ENCODE measurements at regions not wholly inside any gene's neighbourhood (a gene's known extent, or its start where the extent isn't known, plus 50 kb on each side); places are given as distances from the start of the nearest gene placed in this dataset.

- TF ChIP-seq CTCF (IDR thresholded peaks at IDR 0.05; ENCODE audit: insufficient read depth, low read depth, low read length), result no peak
- no peak for DNase-seq (ENCODE audit: low read depth)
- CTCF ChIA-PET, result no interaction called here
- no peaks in the 10 kb centered on the region for H3K36me3 ChIP-seq (ENCODE audit: control insufficient read depth, insufficient read depth, low read length)
- no peaks in the 10 kb centered on the region for H3K27me3 ChIP-seq (ENCODE audit: control insufficient read depth, insufficient read depth, low read length)
- H3K4me3 ChIP-seq (ENCODE audit: low read depth, low read length), result no peak overlapping the region
- POLR2A ChIA-PET, result no interaction called here
Observed at GRCh38 chr13:107809125-107809524, 406.2 kb downstream of the LIG4 start.

- H3K36me3 ChIP-seq (ENCODE audit: control insufficient read depth, insufficient read depth, low read length), result no peaks in the 10 kb centered on the region
- POLR2A ChIA-PET, result no interaction called here
- H3K4me3 ChIP-seq (ENCODE audit: low read depth, low read length), result no peak overlapping the region
- no peaks in the 10 kb centered on the region for H3K27me3 ChIP-seq (ENCODE audit: control insufficient read depth, insufficient read depth, low read length)
- CTCF ChIA-PET, result no interaction called here
- no peak for TF ChIP-seq CTCF (IDR thresholded peaks at IDR 0.05; ENCODE audit: insufficient read depth, low read depth, low read length)
- no peak for DNase-seq (ENCODE audit: low read depth)
Observed at GRCh38 chr13:107808389-107808788, 406.9 kb downstream of the LIG4 start.

- CTCF ChIA-PET, result no interaction called here
- no peak for DNase-seq (ENCODE audit: low read depth)
- POLR2A ChIA-PET, result no interaction called here
- Histone ChIP-seq H3K4me3 (ENCODE audit: low read depth, low read length) (no peak overlapping the region), H3K36me3 (ENCODE audit: control insufficient read depth, insufficient read depth, low read length) (no peaks in the 10 kb centered on the region), H3K27me3 (ENCODE audit: control insufficient read depth, insufficient read depth, low read length) (no peaks in the 10 kb centered on the region)
- TF ChIP-seq CTCF (IDR thresholded peaks at IDR 0.05; ENCODE audit: insufficient read depth, low read depth, low read length), result no peak
Observed at GRCh38 chr13:107807306-107808073, 407.8 kb downstream of the LIG4 start.

- no peak for TF ChIP-seq CTCF (IDR thresholded peaks at IDR 0.05; ENCODE audit: insufficient read depth, low read depth, low read length)
- Histone ChIP-seq H3K4me3 (ENCODE audit: low read depth, low read length) (no peak overlapping the region), H3K36me3 (ENCODE audit: control insufficient read depth, insufficient read depth, low read length) (no peaks in the 10 kb centered on the region), H3K27me3 (ENCODE audit: control insufficient read depth, insufficient read depth, low read length) (no peaks in the 10 kb centered on the region)
- DNase-seq (ENCODE audit: low read depth), result no peak
- CTCF ChIA-PET, result no interaction called here
- POLR2A ChIA-PET, result no interaction called here
Observed at GRCh38 chr13:107806726-107807125, 408.6 kb downstream of the LIG4 start.

- H3K36me3 ChIP-seq (ENCODE audit: control insufficient read depth, insufficient read depth, low read length), result no peaks in the 10 kb centered on the region
- TF ChIP-seq CTCF (IDR thresholded peaks at IDR 0.05; ENCODE audit: insufficient read depth, low read depth, low read length), result no peak
- ChIA-PET POLR2A (no interaction called here), CTCF (no interaction called here)
- H3K4me3 ChIP-seq (ENCODE audit: low read depth, low read length), result no peak overlapping the region
- H3K27me3 ChIP-seq (ENCODE audit: control insufficient read depth, insufficient read depth, low read length), result no peaks in the 10 kb centered on the region
- no peak for DNase-seq (ENCODE audit: low read depth)
Observed at GRCh38 chr13:107803822-107804495, 411.4 kb downstream of the LIG4 start.

Measured in BJ (cell line).